Central memory CD8-positive, alpha-beta T cell (primary cell): ENCODE measurements at regions not wholly inside any gene's neighbourhood (a gene's known extent, or its start where the extent isn't known, plus 50 kb on each side); places are given as distances from the start of the nearest gene placed in this dataset.

Experiments used
- ATAC-seq: fragments of 150-1000 bp; cut with Tn5 transposase; replicated peaks from 2 replicates; pipeline ENCODE4 v1.10.0; 2022; ENCODE audit warnings: mild to moderate bottlenecking, moderate FRiP score, moderate number of reproducible peaks; ENCODE audit not compliant: poor library complexity, severe bottlenecking; ENCODE audit errors: extremely low read depth
- DNase-seq, 2 donors: peaks; one replicate each; pipeline ENCODE4 v3.0.0; 2021; ENCODE audit warnings: low spot score in 2 of 2
- H3K27ac Mint-ChIP-seq: one replicate; pipeline ENCODE4 v1.8.0; 2022; ENCODE audit warnings: low read depth, mild to moderate bottlenecking, moderate library complexity, mixed read lengths
- H3K27me3 Mint-ChIP-seq: one replicate; pipeline ENCODE4 v1.8.0; 2022; ENCODE audit warnings: mixed read lengths
- H3K36me3 Mint-ChIP-seq: one replicate; pipeline ENCODE4 v1.8.0; 2022; ENCODE audit warnings: mild to moderate bottlenecking, moderate library complexity, mixed read lengths; ENCODE audit not compliant: insufficient read depth
- H3K4me1 Mint-ChIP-seq: one replicate; pipeline ENCODE4 v1.8.0; 2022; ENCODE audit warnings: mixed read lengths
- H3K4me3 Mint-ChIP-seq: one replicate; pipeline ENCODE4 v1.8.0; 2022; ENCODE audit warnings: mild to moderate bottlenecking, moderate library complexity, mixed read lengths
- H3K9me3 Mint-ChIP-seq: one replicate; pipeline ENCODE4 v1.8.0; 2022; ENCODE audit warnings: mixed read lengths

DNA sequence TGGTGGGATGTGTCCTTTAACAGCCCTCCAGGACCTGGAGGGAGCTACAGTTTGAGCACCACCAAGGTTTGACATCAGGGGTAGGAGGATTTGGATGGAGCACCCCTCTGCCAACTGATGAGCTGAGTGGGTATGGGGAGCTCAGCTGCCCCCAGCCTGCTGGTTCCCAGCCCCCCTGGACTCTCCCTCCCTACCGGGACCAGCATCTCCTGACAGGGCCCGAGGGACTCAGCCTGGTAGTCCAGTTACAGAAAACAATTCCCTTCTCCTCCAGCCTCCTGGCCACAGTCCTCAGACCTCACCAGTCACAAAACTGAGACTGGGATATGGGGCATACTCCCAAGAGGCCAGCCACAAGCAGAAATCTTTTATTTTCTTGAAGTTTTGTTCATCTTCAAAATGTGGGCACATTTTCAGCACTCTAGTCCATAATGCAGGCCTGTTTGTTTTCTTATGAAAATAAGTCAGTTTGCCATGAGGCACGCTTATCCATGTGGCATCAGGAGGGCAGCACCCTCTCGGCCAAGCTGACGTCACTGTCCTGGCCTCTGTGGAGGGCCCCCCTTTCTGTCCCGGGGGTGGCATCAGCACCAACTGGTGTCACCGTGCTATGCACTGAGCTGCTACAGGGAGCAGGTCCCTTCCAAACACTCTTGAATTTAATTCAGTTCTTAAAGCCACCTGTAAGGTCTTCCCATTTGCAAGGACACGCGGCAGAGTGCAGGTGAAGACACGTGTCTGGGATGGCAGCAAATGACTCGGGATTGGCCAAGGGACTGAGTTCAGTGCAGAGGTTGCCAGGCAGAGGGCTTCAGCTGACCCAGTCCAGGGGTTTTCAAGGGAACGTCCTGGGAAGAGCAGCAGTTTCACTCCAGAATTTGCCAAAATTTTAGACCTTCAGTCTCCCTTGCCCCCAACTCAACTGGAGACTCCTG is 187.6 kb downstream of the GADD45G start:
- Mint-ChIP-seq H3K27ac (no peak overlapping the region), H3K4me1 (no peaks in the 10 kb centered on the region), H3K4me3 (no peak overlapping the region), H3K36me3 (peaks cover 1% of the 10 kb centered on the region), H3K27me3 (peaks cover 8% of the 10 kb centered on the region), H3K9me3 (no peaks in the 10 kb centered on the region)
- DNase-seq (no peak), ATAC-seq (no peak)

GRCh38 chr9:89793124-89793495 is 188.3 kb downstream of the GADD45G start:
- no peak for ATAC-seq
- H3K4me1 Mint-ChIP-seq = no peaks in the 10 kb centered on the region
- H3K27ac Mint-ChIP-seq = no peak overlapping the region
- peaks cover 8% of the 10 kb centered on the region for H3K27me3 Mint-ChIP-seq
- H3K9me3 Mint-ChIP-seq = no peaks in the 10 kb centered on the region
- no peak overlapping the region for H3K4me3 Mint-ChIP-seq
- no peak for DNase-seq
- H3K36me3 Mint-ChIP-seq = peaks cover 1% of the 10 kb centered on the region

DNA sequence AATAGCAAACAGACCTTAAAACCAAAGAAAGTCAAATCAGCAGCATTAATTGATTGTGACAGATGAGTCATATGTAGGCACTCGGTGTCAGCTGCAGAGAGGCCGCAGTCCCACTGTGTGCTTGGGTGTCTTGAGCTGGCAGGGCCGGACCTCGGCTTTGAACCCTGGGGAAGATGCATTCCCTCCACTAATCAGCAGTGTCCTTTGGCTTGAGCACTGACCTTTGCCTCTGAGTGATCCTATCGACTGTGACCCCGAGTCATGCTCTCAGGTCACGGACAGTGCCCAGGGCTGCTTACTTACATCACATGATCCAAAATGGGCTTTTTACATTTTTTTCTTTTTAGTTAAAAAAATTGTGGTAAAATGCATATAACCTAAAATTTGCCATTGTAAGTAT is 188.7 kb downstream of the GADD45G start:
- Mint-ChIP-seq H3K36me3 (peaks cover 1% of the 10 kb centered on the region), H3K27ac (no peak overlapping the region), H3K27me3 (peaks cover 8% of the 10 kb centered on the region), H3K9me3 (no peaks in the 10 kb centered on the region), H3K4me3 (no peak overlapping the region), H3K4me1 (no peaks in the 10 kb centered on the region)
- DNase-seq (no peak), ATAC-seq (no peak)

- DNase-seq (no peak), ATAC-seq (no peak)
- Mint-ChIP-seq H3K9me3 (no peaks in the 10 kb centered on the region), H3K27ac (no peak overlapping the region), H3K4me1 (no peaks in the 10 kb centered on the region), H3K36me3 (peaks cover 1% of the 10 kb centered on the region), H3K27me3 (peaks cover 8% of the 10 kb centered on the region), H3K4me3 (no peak overlapping the region)
Observed at GRCh38 chr9:89794918-89795317, 190.1 kb downstream of the GADD45G start.

DNA sequence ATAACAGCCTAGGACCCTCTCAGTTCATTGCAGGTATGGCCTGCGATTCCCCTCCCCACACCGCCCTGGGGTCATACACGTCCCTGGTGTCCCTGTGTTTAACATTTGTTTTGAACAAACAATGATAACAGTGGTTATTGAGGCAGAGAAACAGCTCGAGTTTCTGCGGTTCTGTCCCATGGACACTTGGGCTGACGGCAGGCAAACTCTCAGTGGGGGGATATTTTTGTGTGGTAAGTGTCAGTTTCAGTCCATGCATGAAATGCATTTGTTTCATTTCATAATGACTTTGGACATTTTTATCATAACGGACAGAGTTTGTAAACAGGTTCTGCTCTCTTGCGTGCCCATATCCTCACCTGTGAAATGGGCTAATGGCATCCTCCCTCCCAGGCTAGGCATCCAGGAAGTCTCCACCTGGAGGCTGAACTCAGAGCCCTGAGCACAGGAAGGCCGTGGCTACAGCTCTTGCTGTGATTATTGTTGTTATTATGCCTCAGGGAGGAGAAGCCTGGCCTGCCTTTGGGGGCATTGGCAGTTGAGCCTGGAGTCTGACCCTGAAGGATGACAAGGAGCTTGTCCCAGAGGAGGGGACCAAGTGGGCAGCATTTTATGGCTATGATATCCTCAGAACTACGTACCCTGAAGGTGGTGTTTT is 190.9 kb downstream of the GADD45G start:
- peaks cover 1% of the 10 kb centered on the region for H3K36me3 Mint-ChIP-seq

GRCh38 chr9:89796606-89797005 is 191.8 kb downstream of the GADD45G start:
- no peaks in the 10 kb centered on the region for H3K9me3 Mint-ChIP-seq
- no peak overlapping the region for H3K4me3 Mint-ChIP-seq
- DNase-seq (no peak), ATAC-seq (no peak)
- H3K36me3 Mint-ChIP-seq = no peaks in the 10 kb centered on the region
- H3K27me3 Mint-ChIP-seq = peaks cover 11% of the 10 kb centered on the region
- H3K27ac Mint-ChIP-seq = no peak overlapping the region
- no peaks in the 10 kb centered on the region for H3K4me1 Mint-ChIP-seq

More for the DNA sequence above, 190.9 kb downstream of the GADD45G start:
- ATAC-seq (no peak), DNase-seq (no peak)
- Mint-ChIP-seq H3K9me3 (no peaks in the 10 kb centered on the region), H3K27me3 (peaks cover 8% of the 10 kb centered on the region), H3K4me1 (no peaks in the 10 kb centered on the region), H3K4me3 (no peak overlapping the region), H3K27ac (no peak overlapping the region)

GRCh38 chr9:89797255-89797654 is 192.4 kb downstream of the GADD45G start:
- no peaks in the 10 kb centered on the region for H3K4me1 Mint-ChIP-seq
- no peak for ATAC-seq

DNA sequence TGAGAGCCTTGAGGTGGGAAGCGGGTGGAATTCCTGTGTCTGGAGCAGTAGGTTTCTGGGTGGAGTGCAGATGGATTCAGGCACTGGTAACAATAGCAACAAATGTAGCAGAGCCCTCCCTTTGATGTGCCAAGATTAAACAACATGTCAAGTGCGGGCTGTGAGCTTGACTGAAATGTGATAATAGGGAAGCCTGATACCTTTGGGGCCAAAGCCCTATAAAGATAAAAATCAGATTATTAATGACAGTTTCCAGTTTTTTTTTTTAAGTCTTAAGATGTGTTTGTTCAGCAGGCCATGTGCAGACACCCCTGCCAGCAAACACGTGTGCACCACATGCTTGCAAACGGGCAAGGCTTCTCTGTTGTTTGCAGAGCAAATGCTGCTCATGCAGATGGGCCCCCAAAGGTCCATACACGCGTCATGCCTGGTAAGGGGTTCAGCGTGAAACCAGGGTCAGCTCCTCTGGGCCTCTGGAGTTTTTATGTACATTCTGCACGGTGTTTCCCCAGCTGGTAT is 193.2 kb downstream of the GADD45G start:
- H3K36me3 Mint-ChIP-seq = no peaks in the 10 kb centered on the region
- DNase-seq (no peak), ATAC-seq (no peak)
- no peaks in the 10 kb centered on the region for H3K9me3 Mint-ChIP-seq
- peaks cover 25% of the 10 kb centered on the region for H3K27me3 Mint-ChIP-seq
- H3K4me3 Mint-ChIP-seq = no peak overlapping the region
- H3K27ac Mint-ChIP-seq = no peak overlapping the region
- no peaks in the 10 kb centered on the region for H3K4me1 Mint-ChIP-seq

More at GRCh38 chr9:89797255-89797654, 192.4 kb downstream of the GADD45G start:
- DNase-seq = no peak
- no peak overlapping the region for H3K4me3 Mint-ChIP-seq
- H3K27me3 Mint-ChIP-seq = peaks cover 18% of the 10 kb centered on the region
- no peak overlapping the region for H3K27ac Mint-ChIP-seq
- no peaks in the 10 kb centered on the region for H3K36me3 Mint-ChIP-seq
- no peaks in the 10 kb centered on the region for H3K9me3 Mint-ChIP-seq

GRCh38 chr9:89798547-89799120 is 193.8 kb downstream of the GADD45G start:
- no peak for DNase-seq
- Mint-ChIP-seq H3K27me3 (peaks cover 31% of the 10 kb centered on the region), H3K4me3 (no peak overlapping the region), H3K27ac (no peak overlapping the region), H3K36me3 (no peaks in the 10 kb centered on the region), H3K9me3 (no peaks in the 10 kb centered on the region), H3K4me1 (no peaks in the 10 kb centered on the region)
- ATAC-seq = no peak

GRCh38 chr9:89799221-89799620 is 194.4 kb downstream of the GADD45G start:
- H3K27ac Mint-ChIP-seq = no peak overlapping the region
- no peak overlapping the region for H3K4me3 Mint-ChIP-seq
- H3K4me1 Mint-ChIP-seq = no peaks in the 10 kb centered on the region
- DNase-seq = no peak
- H3K27me3 Mint-ChIP-seq = peaks cover 37% of the 10 kb centered on the region
- no peaks in the 10 kb centered on the region for H3K36me3 Mint-ChIP-seq
- H3K9me3 Mint-ChIP-seq = no peaks in the 10 kb centered on the region
- ATAC-seq = no peak

DNA sequence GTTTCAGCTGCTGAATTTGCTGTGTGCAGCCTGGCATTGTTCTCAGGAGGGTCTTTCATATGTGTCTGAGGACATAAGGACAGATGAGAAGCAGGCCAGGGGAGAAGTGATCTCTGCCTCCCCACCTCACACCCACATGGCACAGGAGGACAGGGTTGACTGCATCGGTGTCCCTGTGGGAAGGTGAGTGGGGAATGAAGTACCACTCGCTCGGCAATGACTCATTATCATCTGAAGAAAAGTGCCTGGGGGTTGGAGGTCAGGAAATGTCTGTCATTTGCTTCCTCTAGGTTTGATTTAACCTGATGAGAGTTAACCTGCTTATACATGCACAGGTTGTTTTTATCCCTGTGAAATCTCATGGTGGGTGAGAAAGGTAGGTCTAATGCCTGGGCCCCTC is 195.0 kb downstream of the GADD45G start:
- peaks cover 41% of the 10 kb centered on the region for H3K27me3 Mint-ChIP-seq
- no peaks in the 10 kb centered on the region for H3K9me3 Mint-ChIP-seq
- H3K4me3 Mint-ChIP-seq = no peak overlapping the region
- H3K4me1 Mint-ChIP-seq = no peaks in the 10 kb centered on the region
- no peaks in the 10 kb centered on the region for H3K36me3 Mint-ChIP-seq
- no peak overlapping the region for H3K27ac Mint-ChIP-seq
- DNase-seq = no peak
- ATAC-seq = no peak

DNA sequence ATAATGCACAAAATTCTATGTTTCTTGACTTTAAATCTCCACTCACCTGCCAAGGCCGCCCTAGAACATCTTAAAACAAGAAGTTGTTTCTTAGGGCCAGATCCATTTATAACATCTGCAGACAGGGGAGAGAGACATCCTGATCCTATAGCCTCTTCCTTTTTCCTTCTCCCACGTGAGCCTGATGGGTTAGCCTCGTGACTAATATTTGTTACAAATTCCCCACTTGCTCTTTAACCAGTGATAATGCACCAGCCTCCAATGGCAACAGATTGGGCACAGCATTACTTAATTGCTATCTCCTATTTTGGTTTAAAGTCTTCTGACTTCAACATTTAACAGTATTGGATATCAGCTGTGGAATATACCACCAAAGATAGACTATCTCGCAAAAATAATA is 196.5 kb downstream of the GADD45G start:
- H3K27me3 Mint-ChIP-seq = peaks cover 53% of the 10 kb centered on the region
- no peak for ATAC-seq
- H3K9me3 Mint-ChIP-seq = no peaks in the 10 kb centered on the region
- H3K4me3 Mint-ChIP-seq = no peak overlapping the region
- no peaks in the 10 kb centered on the region for H3K36me3 Mint-ChIP-seq
- no peaks in the 10 kb centered on the region for H3K4me1 Mint-ChIP-seq
- no peak overlapping the region for H3K27ac Mint-ChIP-seq
- no peak for DNase-seq
